IMR-90 (cell line): ENCODE measurements at regions not wholly inside any gene's neighbourhood (a gene's known extent, or its start where the extent isn't known, plus 50 kb on each side); places are given as distances from the start of the nearest gene placed in this dataset.

Experiments used
- ATAC-seq: fragments of 200-7000 bp; cut with Tn5 transposase; 2 replicates; pipeline ENCODE4 v1.9.1; 2020; ENCODE audit warnings: low read depth, mild to moderate bottlenecking, moderate library complexity
- BruUV-seq: library from RNA; stranded (reverse); fragments of 400-500 nt; replicated peaks from 2 replicates; lab custom pipeline; 2021; lab: Mats Ljungman, UMichigan
- CTCF ChIA-PET: fragments of 300-600 bp; formaldehyde crosslinking; extraction: SDS; loops from one replicate; lab custom pipeline; 2021; ENCODE audit warnings: antibody characterized with exemption; lab: Yijun Ruan, JAX
- POLR2A ChIA-PET: fragments of 300-600 bp; sonication (Branson Sonifier 250); formaldehyde crosslinking; loops from one replicate; lab custom pipeline; 2022; ENCODE audit warnings: antibody characterized with exemption; ENCODE audit not compliant: unreplicated experiment; lab: Charles Lee
- DNase-seq: peaks from one replicate; pipeline ENCODE4 v3.0.0; 2013
- H2AFZ ChIP-seq: replicated peaks from 2 replicates; pipeline ENCODE3; 2013; ENCODE audit warnings: low read length, mild to moderate bottlenecking; ENCODE audit not compliant: poor library complexity
- H2AK5ac ChIP-seq: 2 replicates; pipeline ENCODE4 v1.6.1; 2013; ENCODE audit warnings: low read depth, low read length, inconsistent platforms
- H2AK9ac ChIP-seq: replicated peaks from 2 replicates; pipeline ENCODE3; 2013; ENCODE audit warnings: mild to moderate bottlenecking, low read depth, low read length, moderate library complexity; ENCODE audit not compliant: poor library complexity
- H2BK120ac ChIP-seq: 2 replicates; pipeline ENCODE4 v1.6.1; 2013; ENCODE audit warnings: low read depth, low read length, inconsistent platforms
- H2BK15ac ChIP-seq: 3 replicates; pipeline ENCODE4 v1.6.1; 2013; ENCODE audit warnings: low read depth, low read length, inconsistent platforms
- H2BK20ac ChIP-seq: 2 replicates; pipeline ENCODE4 v1.6.1; 2013; ENCODE audit warnings: low read depth, mild to moderate bottlenecking, inconsistent platforms, low read length, moderate library complexity
- H2BK5ac ChIP-seq: 2 replicates; pipeline ENCODE4 v1.6.1; 2013; ENCODE audit warnings: mild to moderate bottlenecking, low read depth, low read length, inconsistent platforms; ENCODE audit not compliant: poor library complexity, severe bottlenecking
- H3K14ac ChIP-seq: replicated peaks from 2 replicates; pipeline ENCODE4 v1.6.1; 2013; ENCODE audit warnings: low read depth, low read length, inconsistent platforms
- H3K18ac ChIP-seq: 2 replicates; pipeline ENCODE4 v1.6.1; 2013; ENCODE audit warnings: low read depth, low read length, control low read depth
- H3K23ac ChIP-seq: 2 replicates; pipeline ENCODE4 v1.6.1; 2013; ENCODE audit warnings: low read depth, low read length, inconsistent platforms
- H3K27ac ChIP-seq: 2 replicates; pipeline ENCODE4 v1.5.1; 2013; ENCODE audit warnings: mild to moderate bottlenecking, control low read depth, low read length; ENCODE audit not compliant: insufficient read depth
- H3K27me3 ChIP-seq: 2 replicates; pipeline ENCODE4 v1.6.1; 2013; ENCODE audit warnings: low read length; ENCODE audit not compliant: control insufficient read depth, insufficient read depth
- H3K36me3 ChIP-seq: 2 replicates; pipeline ENCODE4 v1.6.1; 2013; ENCODE audit warnings: low read length, mixed read lengths; ENCODE audit not compliant: control insufficient read depth, insufficient read depth
- H3K4ac ChIP-seq: 2 replicates; pipeline ENCODE4 v1.6.1; 2013; ENCODE audit warnings: low read depth, low read length, inconsistent platforms
- H3K4me1 ChIP-seq: 2 replicates; pipeline ENCODE4 v1.6.1; 2013; ENCODE audit warnings: low read length, mixed read lengths; ENCODE audit not compliant: control insufficient read depth, insufficient read depth
- H3K4me2 ChIP-seq: 2 replicates; pipeline ENCODE4 v1.6.1; 2013; ENCODE audit warnings: low read depth, mild to moderate bottlenecking, control low read depth, low read length, moderate library complexity
- H3K4me3 ChIP-seq: 2 replicates; pipeline ENCODE4 v1.5.1; 2013; ENCODE audit warnings: low read depth, mild to moderate bottlenecking, control low read depth, low read length, moderate library complexity; ENCODE audit not compliant: insufficient read depth
- H3K56ac ChIP-seq: 2 replicates; pipeline ENCODE4 v1.6.1; 2013; ENCODE audit warnings: low read length, inconsistent platforms; ENCODE audit not compliant: insufficient read depth; ENCODE audit errors: extremely low read depth
- H3K79me1 ChIP-seq, 2 experiments: 2 replicates each; pipeline ENCODE4 v1.6.1; 2013; ENCODE audit warnings: low read length in 2 of 2, inconsistent platforms in 1 of 2, low read depth in 1 of 2
- H3K9ac ChIP-seq: 2 replicates; pipeline ENCODE4 v1.6.1; 2013; ENCODE audit warnings: low read depth, low read length, control low read depth
- H3K9me1 ChIP-seq: 2 replicates; pipeline ENCODE4 v1.6.1; 2013; ENCODE audit warnings: low read length, inconsistent platforms; ENCODE audit not compliant: insufficient read depth
- H3K9me3 ChIP-seq: 2 replicates; pipeline ENCODE4 v1.6.1; 2013; ENCODE audit warnings: low read length; ENCODE audit not compliant: control insufficient read depth, insufficient read depth
- H4K20me1 ChIP-seq: 2 replicates; pipeline ENCODE4 v1.6.1; 2013; ENCODE audit warnings: low read length, inconsistent platforms; ENCODE audit not compliant: insufficient read depth
- H4K5ac ChIP-seq: 2 replicates; pipeline ENCODE4 v1.6.1; 2013; ENCODE audit warnings: mild to moderate bottlenecking, low read depth, low read length, control low read depth
- H4K8ac ChIP-seq, 2 experiments: 2 replicates each; pipeline ENCODE4 v1.6.1; 2013; ENCODE audit warnings: low read depth in 2 of 2, low read length in 2 of 2, control low read depth in 1 of 2, inconsistent platforms in 1 of 2
- H4K91ac ChIP-seq: 2 replicates; pipeline ENCODE4 v1.6.1; 2013; ENCODE audit warnings: low read depth, low read length, inconsistent platforms; ENCODE audit not compliant: insufficient read depth
- CEBPB ChIP-seq: IDR thresholded peaks from 2 replicates; pipeline ENCODE4 v1.6.1; 2012; ENCODE audit warnings: low read depth, low read length, improper control_type of control experiment
- CHD1 ChIP-seq: IDR thresholded peaks from 2 replicates; pipeline ENCODE4 v1.6.1; 2012; ENCODE audit warnings: low read depth, low read length, improper control_type of control experiment
- CTCF ChIP-seq: conservative IDR thresholded peaks from 2 replicates; pipeline ENCODE4 v1.5.1; 2012; ENCODE audit warnings: mild to moderate bottlenecking, low read depth, low read length, improper control_type of control experiment
- ELK1 ChIP-seq: fragments of 150-350 bp; IDR thresholded peaks from 2 replicates; pipeline ENCODE4 v1.6.1; 2016; ENCODE audit warnings: low read depth, mild to moderate bottlenecking, low read length, moderate library complexity, borderline replicate concordance
- FOS ChIP-seq: fragments of 150-350 bp; IDR thresholded peaks from 2 replicates; pipeline ENCODE4 v1.6.1; 2016; ENCODE audit warnings: low read depth, low read length
- MXI1 ChIP-seq: IDR thresholded peaks from 2 replicates; pipeline ENCODE4 v1.6.1; 2012; ENCODE audit warnings: low read depth, mild to moderate bottlenecking, low read length, moderate library complexity, borderline replicate concordance
- NFE2L2 ChIP-seq: fragments of 150-350 bp; IDR thresholded peaks from 2 replicates; pipeline ENCODE4 v1.6.1; 2016; ENCODE audit warnings: low read depth, mild to moderate bottlenecking, low read length
- POLR2A ChIP-seq: IDR thresholded peaks from 2 replicates; pipeline ENCODE4 v1.6.1; 2012; ENCODE audit warnings: mild to moderate bottlenecking, low read depth, low read length
- RAD21 ChIP-seq: IDR thresholded peaks from 2 replicates; pipeline ENCODE4 v1.6.1; 2012; ENCODE audit warnings: low read length, improper control_type of control experiment
- RFX5 ChIP-seq: IDR thresholded peaks from 2 replicates; pipeline ENCODE4 v1.8.0; 2012; ENCODE audit warnings: low read depth, mild to moderate bottlenecking, low read length, moderate library complexity
- SMC3 ChIP-seq: fragments of 150-350 bp; IDR thresholded peaks from 2 replicates; pipeline ENCODE4 v1.6.1; 2016; ENCODE audit warnings: low read depth, mild to moderate bottlenecking, antibody characterized with exemption, low read length, moderate library complexity
- USF2 ChIP-seq: fragments of 150-350 bp; IDR thresholded peaks from 2 replicates; pipeline ENCODE4 v1.6.1; 2017; ENCODE audit warnings: mild to moderate bottlenecking, antibody characterized with exemption, low read length, low read depth
- WGBS, 2 experiments: methylation state at CpG; one replicate each; pipeline versions ENCODE4 v1.1.5 to v1.1.7; 2013; ENCODE audit warnings: missing lambda C conversion rate in 2 of 2; ENCODE audit not compliant: insufficient read length in 1 of 2; ENCODE audit errors: extremely low coverage in 2 of 2; 5-methylcytosine and 5-hydroxymethylcytosine counted together
- dilution Hi-C: fragments of 300-500 bp; cut with HindIII; formaldehyde crosslinking; loops from one replicate; pipeline ENCODE4 v1.14.3; 2018; ENCODE audit warnings: low sequenced_read_pairs; ENCODE audit not compliant: unreplicated experiment
- in situ Hi-C: fragments of 300-500 bp; cut with MboI; formaldehyde crosslinking; loops from 3 replicates; pipeline ENCODE4 v1.14.3; 2019; ENCODE audit warnings: low sequenced_read_pairs, inconsistent platforms, mixed read lengths
- intact Hi-C: fragments of 100-400 bp; cut with micrococcal nuclease; formaldehyde crosslinking; loops from 2 replicates; pipeline ENCODE4 v1.10.0; 2022

- in situ Hi-C loops (no loop called here), dilution Hi-C loops (no loop called here)
Observed at GRCh38 chr6:140274548-140274947, 900.1 kb upstream of the CITED2 start.

More at GRCh38 chr6:140274548-140274947, 900.1 kb upstream of the CITED2 start:
- Histone ChIP-seq H3K4me3 (no peak overlapping the region), H3K18ac (no peak overlapping the region), H2BK20ac (no peak overlapping the region), H3K9ac (no peak overlapping the region), H4K5ac (no peak overlapping the region), H3K4me1 (no peaks in the 10 kb centered on the region), H3K9me3 (no peaks in the 10 kb centered on the region), H2AK5ac (no peak overlapping the region), H4K91ac (no peak overlapping the region), H3K23ac (no peak overlapping the region), H4K20me1 (no peaks in the 10 kb centered on the region), H3K36me3 (no peaks in the 10 kb centered on the region), H2BK5ac (no peak overlapping the region), H2AFZ (no peak overlapping the region), H3K14ac (no peak overlapping the region), H3K79me1 (no peaks in the 10 kb centered on the region), H2BK15ac (no peak overlapping the region), H2BK120ac (no peak overlapping the region), H3K4ac (no peak overlapping the region), H3K27ac (no peak overlapping the region), H3K9me1 (no peaks in the 10 kb centered on the region), H3K27me3 (no peaks in the 10 kb centered on the region), H4K8ac (no peak overlapping the region), H3K56ac (no peak overlapping the region), H3K4me2 (no peak overlapping the region), H2AK9ac (no peak overlapping the region)
- TF ChIP-seq RAD21 (no peak), MXI1 (no peak), CHD1 (no peak), POLR2A (no peak), NFE2L2 (no peak), USF2 (no peak), FOS (no peak), CEBPB (no peak), RFX5 (no peak), SMC3 (no peak), ELK1 (no peak), CTCF (no peak)
- CTCF ChIA-PET, result no interaction called here
- no CpG with 5 or more reads among the region's 2 CpGs for WGBS, 2 experiments
- no TSS peak for BruUV-seq
- no peak for DNase-seq
- intact Hi-C loops, result no loop called here
- POLR2A ChIA-PET, result no interaction called here
- no peak for ATAC-seq
